GM18502 (cell line): ENCODE measurements at regions not wholly inside any gene's neighbourhood (a gene's known extent, or its start where the extent isn't known, plus 50 kb on each side); places are given as distances from the start of the nearest gene placed in this dataset.
"Not testable (repeated sequence)": the region's sequence is repeated elsewhere in the genome, so short reads cannot be mapped to it uniquely, and the experiment has no call there.

Source experiments
- ATAC-seq: cut with Tn5 transposase; IDR thresholded peaks from one replicate; pipeline ENCODE4 v1.9.1; 2021; ENCODE audit warnings: mild to moderate bottlenecking; ENCODE audit not compliant: unreplicated experiment, poor library complexity

GRCh38 chr2:234257859-234258561, 207.5 kb downstream of the SPP2 start:
- ATAC-seq, result no peak

GRCh38 chr2:234256516-234256915, 206.0 kb downstream of the SPP2 start:
- no peak for ATAC-seq

- ATAC-seq, result no peak
These were observed 204.4 kb downstream of the SPP2 start for GRCh38 chr2:234254783-234255521.

GRCh38 chr2:234252772-234253171, 202.3 kb downstream of the SPP2 start:
- ATAC-seq, result no peak

- no peak for ATAC-seq
These were observed 201.1 kb downstream of the SPP2 start for GRCh38 chr2:234251326-234252271.

- no peak for ATAC-seq
These were observed 200.4 kb downstream of the SPP2 start for GRCh38 chr2:234250926-234251325.

- no peak for ATAC-seq
These were observed 199.4 kb downstream of the SPP2 start for GRCh38 chr2:234249873-234250272.

GRCh38 chr2:234249034-234249735, 198.7 kb downstream of the SPP2 start:
- no peak for ATAC-seq

GRCh38 chr2:234248213-234248710, 197.8 kb downstream of the SPP2 start:
- ATAC-seq, result not testable (repeated sequence)

- no peak for ATAC-seq
These were observed 197.1 kb downstream of the SPP2 start for GRCh38 chr2:234247453-234248180.

- ATAC-seq, result no peak
These were observed 195.4 kb downstream of the SPP2 start for GRCh38 chr2:234245945-234246344.

- no peak for ATAC-seq
These were observed 193.5 kb downstream of the SPP2 start for GRCh38 chr2:234243871-234244565.

- ATAC-seq, result no peak
These were observed 191.9 kb downstream of the SPP2 start for GRCh38 chr2:234242459-234242836.

- no peak for ATAC-seq
These were observed 191.4 kb downstream of the SPP2 start for GRCh38 chr2:234241656-234242458.

- no peak for ATAC-seq
These were observed 190.4 kb downstream of the SPP2 start for GRCh38 chr2:234240917-234241316.

- ATAC-seq, result no peak
These were observed 184.7 kb downstream of the SPP2 start for GRCh38 chr2:234235191-234235590.

- no peak for ATAC-seq
These were observed 181.0 kb downstream of the SPP2 start for GRCh38 chr2:234231460-234231859.

- no peak for ATAC-seq
These were observed 168.5 kb downstream of the SPP2 start for GRCh38 chr2:234219046-234219310.
